ENCODE measurements at regions not wholly inside any gene's neighbourhood (a gene's known extent, or its start where the extent isn't known, plus 50 kb on each side); places are given as distances from the start of the nearest gene placed in this dataset.

DNA sequence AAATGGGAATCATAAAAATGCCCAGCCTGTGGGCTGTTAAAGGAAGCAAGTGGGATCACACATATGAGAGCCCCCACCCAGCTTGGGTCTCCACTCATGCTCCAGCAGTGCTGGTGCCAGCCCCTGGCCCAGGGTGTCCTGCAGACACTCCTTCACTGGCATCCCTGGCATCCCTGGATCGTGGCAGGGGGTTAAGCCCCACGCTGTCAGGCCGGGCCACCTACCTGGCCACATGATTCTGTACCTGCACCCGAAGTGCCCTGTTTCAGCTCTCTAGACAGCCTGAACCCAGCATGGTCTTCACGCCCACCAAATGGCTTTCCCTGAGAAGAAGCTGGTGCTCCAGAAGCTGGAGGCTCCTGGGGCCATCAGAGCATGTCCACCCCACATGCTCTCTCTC is 137.4 kb downstream of the INHBB start:
- Histone ChIP-seq H3K4me1 (ENCODE audit: low read length) (no peaks in the 10 kb centered on the region), H3K4me3 (ENCODE audit: low read length) (no peak overlapping the region), H3K27me3 (replicated peaks; ENCODE audit: insufficient read depth, low read length) (no peaks in the 10 kb centered on the region), H2AFZ (ENCODE audit: low read length) (no peak overlapping the region), H3K36me3 (replicated peaks; ENCODE audit: insufficient read depth, low read length) (no peaks in the 10 kb centered on the region), H3K9me2 (replicated peaks; ENCODE audit: insufficient read depth, low read length) (no peaks in the 10 kb centered on the region), H3K4me2 (ENCODE audit: low read depth, low read length) (no peak overlapping the region), H3K9ac (ENCODE audit: low read length) (no peak overlapping the region), H4K20me1 (ENCODE audit: insufficient read depth, low read length) (no peaks in the 10 kb centered on the region), H3K79me2 (ENCODE audit: low read length) (no peaks in the 10 kb centered on the region), H3K9me3 (replicated peaks; ENCODE audit: insufficient read depth, low read length) (no peaks in the 10 kb centered on the region), H3F3A (ENCODE audit: insufficient read depth, low read length) (no peaks in the 10 kb centered on the region), H3K27ac (ENCODE audit: low read length) (no peak overlapping the region)
- TF ChIP-seq CTCF (IDR thresholded peaks at IDR 0.05; ENCODE audit: low read length) (no peak), EZH2phosphoT487 (IDR thresholded peaks at IDR 0.05; ENCODE audit: low read length) (no peak), EZH2 (optimal IDR thresholded peaks at IDR 0.05; ENCODE audit: low read depth, low read length) (no peak)
- DNase-seq, result no peak

GRCh38 chr2:120485096-120485495 is 139.2 kb downstream of the INHBB start:
- Histone ChIP-seq H3K36me3 (replicated peaks; ENCODE audit: insufficient read depth, low read length) (no peaks in the 10 kb centered on the region), H3K9me2 (replicated peaks; ENCODE audit: insufficient read depth, low read length) (no peaks in the 10 kb centered on the region), H3K4me1 (ENCODE audit: low read length) (no peaks in the 10 kb centered on the region), H3K9ac (ENCODE audit: low read length) (no peak overlapping the region), H3K27ac (ENCODE audit: low read length) (no peak overlapping the region), H2AFZ (ENCODE audit: low read length) (no peak overlapping the region), H3K79me2 (ENCODE audit: low read length) (no peaks in the 10 kb centered on the region), H3K9me3 (replicated peaks; ENCODE audit: insufficient read depth, low read length) (no peaks in the 10 kb centered on the region), H3K4me2 (ENCODE audit: low read depth, low read length) (no peak overlapping the region), H3K4me3 (ENCODE audit: low read length) (no peak overlapping the region), H3K27me3 (replicated peaks; ENCODE audit: insufficient read depth, low read length) (no peaks in the 10 kb centered on the region), H4K20me1 (ENCODE audit: insufficient read depth, low read length) (no peaks in the 10 kb centered on the region), H3F3A (ENCODE audit: insufficient read depth, low read length) (no peaks in the 10 kb centered on the region)
- TF ChIP-seq EZH2 (optimal IDR thresholded peaks at IDR 0.05; ENCODE audit: low read depth, low read length), result no peak
- no peak for TF ChIP-seq CTCF (IDR thresholded peaks at IDR 0.05; ENCODE audit: low read length)
- no peak for TF ChIP-seq EZH2phosphoT487 (IDR thresholded peaks at IDR 0.05; ENCODE audit: low read length)
- DNase-seq, result no peak

GRCh38 chr2:120486441-120486840 is 140.5 kb downstream of the INHBB start:
- TF ChIP-seq EZH2phosphoT487 (IDR thresholded peaks at IDR 0.05; ENCODE audit: low read length), result no peak
- no peak for TF ChIP-seq CTCF (IDR thresholded peaks at IDR 0.05; ENCODE audit: low read length)
- TF ChIP-seq EZH2 (optimal IDR thresholded peaks at IDR 0.05; ENCODE audit: low read depth, low read length), result no peak
- no peaks in the 10 kb centered on the region for H3K9me3 ChIP-seq (replicated peaks; ENCODE audit: insufficient read depth, low read length)
- H3K79me2 ChIP-seq (ENCODE audit: low read length), result no peaks in the 10 kb centered on the region
- no peaks in the 10 kb centered on the region for H3K27me3 ChIP-seq (replicated peaks; ENCODE audit: insufficient read depth, low read length)
- H2AFZ ChIP-seq (ENCODE audit: low read length), result no peak overlapping the region
- no peak overlapping the region for H3K27ac ChIP-seq (ENCODE audit: low read length)
- no peak overlapping the region for H3K4me3 ChIP-seq (ENCODE audit: low read length)
- H3F3A ChIP-seq (ENCODE audit: insufficient read depth, low read length), result no peaks in the 10 kb centered on the region
- no peaks in the 10 kb centered on the region for H4K20me1 ChIP-seq (ENCODE audit: insufficient read depth, low read length)
- H3K4me1 ChIP-seq (ENCODE audit: low read length), result no peaks in the 10 kb centered on the region
- no peaks in the 10 kb centered on the region for H3K9me2 ChIP-seq (replicated peaks; ENCODE audit: insufficient read depth, low read length)
- no peaks in the 10 kb centered on the region for H3K36me3 ChIP-seq (replicated peaks; ENCODE audit: insufficient read depth, low read length)
- no peak overlapping the region for H3K9ac ChIP-seq (ENCODE audit: low read length)
- no peak overlapping the region for H3K4me2 ChIP-seq (ENCODE audit: low read depth, low read length)
- no peak for DNase-seq

Data from MM.1S (cell line).